ENCODE measurements at regions not wholly inside any gene's neighbourhood (a gene's known extent, or its start where the extent isn't known, plus 50 kb on each side); places are given as distances from the start of the nearest gene placed in this dataset.
A peak's percentile ranks its signal among the peaks of the same experiment; 100 is the strongest.
"Not testable (repeated sequence)": the region's sequence is repeated elsewhere in the genome, so short reads cannot be mapped to it uniquely, and the experiment has no call there.

DNA sequence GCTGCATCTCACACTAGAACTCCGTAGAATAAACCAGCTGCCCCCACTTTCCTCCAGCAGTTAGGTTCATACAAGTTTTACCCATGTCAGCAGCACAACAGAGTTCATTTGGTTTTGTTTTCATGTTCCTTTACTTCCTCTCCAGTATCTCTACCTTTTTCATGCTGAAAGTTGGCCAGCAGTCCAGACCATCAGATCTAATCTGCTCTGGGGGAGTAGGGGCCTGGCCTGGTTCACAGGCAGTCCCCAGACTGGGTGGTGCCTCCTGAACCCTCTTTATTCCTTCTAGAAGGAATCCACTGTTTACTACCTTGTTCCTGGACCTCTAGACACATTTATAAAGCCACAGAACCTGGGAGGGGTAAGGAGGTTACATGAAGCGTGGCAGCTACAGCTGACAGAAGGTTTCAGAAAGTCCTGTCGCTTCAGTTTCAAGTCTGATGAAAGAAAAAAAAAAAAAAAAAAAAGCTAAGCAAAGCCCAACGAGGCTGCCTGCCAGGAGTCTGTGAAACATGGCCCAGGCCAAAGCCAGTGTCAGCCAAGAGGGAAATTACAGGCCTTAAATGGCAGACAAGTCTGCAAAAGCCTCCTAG lies 184.6 kb upstream of the JUN start:
- TF ChIP-seq POLR2A (IDR thresholded peaks at IDR 0.05): no peak
- TF ChIP-seq POLR2AphosphoS5 (IDR thresholded peaks at IDR 0.05): peak; percentile 61
- TF ChIP-seq, protein P1, sequence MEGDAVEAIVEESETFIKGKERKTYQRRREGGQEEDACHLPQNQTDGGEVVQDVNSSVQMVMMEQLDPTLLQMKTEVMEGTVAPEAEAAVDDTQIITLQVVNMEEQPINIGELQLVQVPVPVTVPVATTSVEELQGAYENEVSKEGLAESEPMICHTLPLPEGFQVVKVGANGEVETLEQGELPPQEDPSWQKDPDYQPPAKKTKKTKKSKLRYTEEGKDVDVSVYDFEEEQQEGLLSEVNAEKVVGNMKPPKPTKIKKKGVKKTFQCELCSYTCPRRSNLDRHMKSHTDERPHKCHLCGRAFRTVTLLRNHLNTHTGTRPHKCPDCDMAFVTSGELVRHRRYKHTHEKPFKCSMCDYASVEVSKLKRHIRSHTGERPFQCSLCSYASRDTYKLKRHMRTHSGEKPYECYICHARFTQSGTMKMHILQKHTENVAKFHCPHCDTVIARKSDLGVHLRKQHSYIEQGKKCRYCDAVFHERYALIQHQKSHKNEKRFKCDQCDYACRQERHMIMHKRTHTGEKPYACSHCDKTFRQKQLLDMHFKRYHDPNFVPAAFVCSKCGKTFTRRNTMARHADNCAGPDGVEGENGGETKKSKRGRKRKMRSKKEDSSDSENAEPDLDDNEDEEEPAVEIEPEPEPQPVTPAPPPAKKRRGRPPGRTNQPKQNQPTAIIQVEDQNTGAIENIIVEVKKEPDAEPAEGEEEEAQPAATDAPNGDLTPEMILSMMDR (IDR thresholded peaks at IDR 0.05): no peak
- TF ChIP-seq EP300 (IDR thresholded peaks at IDR 0.05): no peak
- peak overlapping the region; percentile 81 to 97 (median 85) for H3K27ac ChIP-seq
- peaks cover 6 to 29% (median 9%) of the 10 kb centered on the region in 3 donors for H3K4me1 ChIP-seq
- peak; percentile 76 for ATAC-seq
- H3K27me3 ChIP-seq: no peaks in the 10 kb centered on the region
- WGBS, 2 donors (ENCODE audit: low coverage in 1 of 2): 0 to 9% methylated on average over 1 to 4 of the region's 4 CpGs
- no peaks in the 10 kb centered on the region for H3K9me3 ChIP-seq
- no peak overlapping the region for H3K4me3 ChIP-seq
- no peaks in the 10 kb centered on the region for H3K36me3 ChIP-seq

DNA sequence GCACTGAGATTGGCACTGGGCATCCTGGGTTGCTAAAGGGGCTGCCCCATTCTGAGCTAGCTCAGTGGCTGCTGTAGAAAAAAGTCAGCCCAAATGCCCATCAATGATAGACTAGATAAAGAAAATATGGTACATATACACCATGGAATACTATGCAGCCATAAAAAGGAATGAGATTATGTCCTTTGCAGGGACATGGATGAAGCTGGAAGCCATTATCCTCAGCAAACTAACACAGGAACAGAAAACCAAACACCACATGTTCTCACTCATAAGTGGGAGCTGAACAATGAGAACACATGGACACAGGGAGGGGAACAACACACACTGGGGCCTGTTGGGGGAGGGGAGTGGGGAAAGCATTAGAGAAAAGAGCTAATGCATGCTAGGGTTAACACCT lies 185.3 kb upstream of the JUN start:
- H3K27ac ChIP-seq: peak overlapping the region in 3 of 4 donors; percentile 25 to 86 (median 84)
- not testable (repeated sequence) for H3K9me3 ChIP-seq, ATAC-seq, H3K4me3 ChIP-seq, H3K27me3 ChIP-seq, H3K36me3 ChIP-seq
- peaks cover 6 to 29% (median 9%) of the 10 kb centered on the region in 3 donors for H3K4me1 ChIP-seq

DNA sequence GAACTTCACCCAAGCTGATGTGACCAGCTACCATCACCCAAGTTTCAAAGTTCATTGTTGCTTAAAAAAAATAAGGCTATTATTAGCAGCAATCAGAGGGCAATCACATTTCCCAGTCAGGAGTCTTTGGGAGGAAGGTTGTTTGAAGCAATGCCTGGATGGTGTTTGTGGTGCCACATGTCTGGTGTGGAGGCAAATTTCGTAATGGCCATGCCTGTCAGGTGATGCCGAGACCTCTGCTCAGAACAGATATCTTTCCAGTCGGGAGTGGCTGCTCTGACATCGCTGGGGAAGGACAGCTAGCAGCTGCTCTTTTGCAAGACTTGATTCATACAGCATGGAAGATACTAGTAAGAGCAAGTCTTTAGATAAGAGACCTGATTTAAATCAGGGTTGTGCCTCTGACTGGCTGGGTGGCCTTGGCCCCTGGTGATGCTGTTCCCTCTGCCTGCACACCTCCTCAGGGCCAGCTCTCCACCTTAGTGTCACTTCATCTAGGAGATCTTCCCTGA lies 187.8 kb upstream of the JUN start:
- Histone ChIP-seq H3K4me3 (no peak overlapping the region), H3K9me3 (no peaks in the 10 kb centered on the region), H3K27me3 (no peaks in the 10 kb centered on the region), H3K27ac (no peak overlapping the region), H3K36me3 (no peaks in the 10 kb centered on the region), H3K4me1 (peaks cover 6 to 24% (median 9%) of the 10 kb centered on the region in 3 donors)
- TF ChIP-seq POLR2AphosphoS5 (IDR thresholded peaks at IDR 0.05) (no peak), POLR2A (IDR thresholded peaks at IDR 0.05) (no peak), EP300 (IDR thresholded peaks at IDR 0.05) (no peak)
- TF ChIP-seq, protein P1 (IDR thresholded peaks at IDR 0.05): no peak
- 80% methylated on average over 3 of the region's 4 CpGs; no CpG with 5 or more reads in 1 of the 2 donors for WGBS, 2 donors (ENCODE audit: low coverage in 1 of 2)
- peak; percentile 62 for ATAC-seq

DNA sequence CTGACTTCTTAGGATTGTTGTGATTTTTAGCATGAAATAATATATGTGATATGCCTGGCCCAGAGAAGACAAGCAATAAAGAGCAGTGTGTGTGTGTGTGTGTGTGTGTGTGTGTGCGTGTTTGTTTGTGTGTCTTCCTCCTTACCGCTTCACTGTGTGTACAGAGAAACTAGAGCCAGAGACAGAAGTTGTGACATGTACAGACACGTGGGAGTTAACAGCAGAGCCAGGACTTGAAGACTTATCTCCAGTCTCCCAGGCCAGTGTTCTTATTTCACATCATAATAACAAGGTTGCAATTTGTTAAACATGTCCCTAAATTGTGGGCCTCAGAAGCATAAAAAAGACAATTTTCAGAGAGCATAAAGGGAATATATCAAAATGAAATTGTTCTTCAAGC lies 192.0 kb upstream of the JUN start:
- Histone ChIP-seq H3K9me3 (no peaks in the 10 kb centered on the region), H3K4me3 (no peak overlapping the region), H3K4me1 (peaks cover 0 to 4% (median 0%) of the 10 kb centered on the region in 3 donors), H3K27me3 (no peaks in the 10 kb centered on the region), H3K27ac (no peak overlapping the region), H3K36me3 (no peaks in the 10 kb centered on the region)
- ATAC-seq: no peak
- TF ChIP-seq, protein P1 (IDR thresholded peaks at IDR 0.05): no peak
- no peak for TF ChIP-seq POLR2A (IDR thresholded peaks at IDR 0.05)
- TF ChIP-seq EP300 (IDR thresholded peaks at IDR 0.05): no peak
- no peak for TF ChIP-seq POLR2AphosphoS5 (IDR thresholded peaks at IDR 0.05)
- WGBS, 2 donors (ENCODE audit: low coverage in 1 of 2): 89 to 93% methylated on average over 3 of the region's 3 CpGs

DNA sequence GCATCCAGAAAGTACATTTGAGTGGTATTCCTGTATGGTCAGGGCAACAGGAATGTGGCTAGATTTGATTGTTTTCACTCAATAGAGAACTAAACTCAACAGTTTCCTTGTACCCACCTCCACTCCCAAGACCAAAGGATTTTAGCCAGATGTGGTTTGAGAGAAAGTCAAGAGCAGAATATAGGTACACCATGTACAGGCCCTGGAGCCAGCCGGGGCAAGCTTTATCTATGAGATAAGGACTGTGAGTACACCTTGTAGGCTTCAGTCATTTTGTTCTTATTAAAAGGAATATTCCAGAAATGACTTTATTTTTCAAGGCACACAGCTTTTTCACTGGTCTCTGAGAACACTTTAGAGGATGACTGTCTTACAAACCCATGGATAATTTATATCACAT lies 192.4 kb upstream of the JUN start:
- Histone ChIP-seq H3K9me3 (no peaks in the 10 kb centered on the region), H3K4me3 (no peak overlapping the region), H3K4me1 (peaks cover 0 to 4% (median 0%) of the 10 kb centered on the region in 3 donors), H3K27ac (no peak overlapping the region), H3K36me3 (no peaks in the 10 kb centered on the region), H3K27me3 (no peaks in the 10 kb centered on the region)
- no peak for ATAC-seq
- TF ChIP-seq POLR2AphosphoS5 (IDR thresholded peaks at IDR 0.05) (no peak), POLR2A (IDR thresholded peaks at IDR 0.05) (no peak), EP300 (IDR thresholded peaks at IDR 0.05) (no peak)
- TF ChIP-seq, protein P1 (IDR thresholded peaks at IDR 0.05): no peak
- WGBS, 2 donors (ENCODE audit: low coverage in 1 of 2): 86 to 91% methylated on average over 1 of the region's 1 CpG
